GM12878 (cell line): ENCODE measurements at regions not wholly inside any gene's neighbourhood (a gene's known extent, or its start where the extent isn't known, plus 50 kb on each side); places are given as distances from the start of the nearest gene placed in this dataset.

Experiments used
- BHLHE40 ChIP-seq, 2 experiments: fragments of 450-650 bp in 1 of 2; IDR thresholded peaks; 2 replicates each; pipeline ENCODE4 v1.6.1; 2011 to 2017; ENCODE audit warnings: low read depth in 2 of 2, borderline replicate concordance in 1 of 2, improper control_type of control experiment in 1 of 2, low read length in 1 of 2, mild to moderate bottlenecking in 1 of 2
- CTCF ChIP-seq, 3 experiments: IDR thresholded peaks in 2 of 3; conservative IDR thresholded peaks in 1 of 3; 2 replicates each; pipeline ENCODE4 v1.5.1; 2011; ENCODE audit warnings: low read depth in 3 of 3, low read length in 3 of 3, mild to moderate bottlenecking in 3 of 3, control low read depth in 2 of 3, moderate library complexity in 2 of 3, inconsistent platforms in 1 of 3, mixed read lengths in 1 of 3; ENCODE audit not compliant: control insufficient read depth in 2 of 3, insufficient read depth in 1 of 3; ENCODE audit errors: extremely low read depth in 1 of 3
- EZH2 ChIP-seq: IDR thresholded peaks from 2 replicates; pipeline ENCODE4 v1.6.1; 2012; ENCODE audit warnings: low read depth, mild to moderate bottlenecking, control low read depth, inconsistent platforms, low read length, borderline replicate concordance; ENCODE audit not compliant: control insufficient read depth
- MAX ChIP-seq: IDR thresholded peaks from 2 replicates; pipeline ENCODE4 v1.6.1; 2012; ENCODE audit warnings: low read depth, low read length, improper control_type of control experiment
- TCF12 ChIP-seq: IDR thresholded peaks from 2 replicates; pipeline ENCODE4 v1.6.1; 2011; ENCODE audit warnings: low read depth, mild to moderate bottlenecking, low read length
- TCF7 ChIP-seq: IDR thresholded peaks from 2 replicates; pipeline ENCODE4 v1.6.1; 2014; ENCODE audit warnings: antibody characterized with exemption, borderline replicate concordance
- TF ChIP-seq, protein P1 (sequence below): fragments of 450-650 bp; formaldehyde crosslinking; IDR thresholded peaks from 2 replicates; pipeline ENCODE4 v1.5.0; 2022; ENCODE audit warnings: mild to moderate bottlenecking, missing genetic modification characterization

- TF ChIP-seq MAX: no peak
- TF ChIP-seq, protein P1, sequence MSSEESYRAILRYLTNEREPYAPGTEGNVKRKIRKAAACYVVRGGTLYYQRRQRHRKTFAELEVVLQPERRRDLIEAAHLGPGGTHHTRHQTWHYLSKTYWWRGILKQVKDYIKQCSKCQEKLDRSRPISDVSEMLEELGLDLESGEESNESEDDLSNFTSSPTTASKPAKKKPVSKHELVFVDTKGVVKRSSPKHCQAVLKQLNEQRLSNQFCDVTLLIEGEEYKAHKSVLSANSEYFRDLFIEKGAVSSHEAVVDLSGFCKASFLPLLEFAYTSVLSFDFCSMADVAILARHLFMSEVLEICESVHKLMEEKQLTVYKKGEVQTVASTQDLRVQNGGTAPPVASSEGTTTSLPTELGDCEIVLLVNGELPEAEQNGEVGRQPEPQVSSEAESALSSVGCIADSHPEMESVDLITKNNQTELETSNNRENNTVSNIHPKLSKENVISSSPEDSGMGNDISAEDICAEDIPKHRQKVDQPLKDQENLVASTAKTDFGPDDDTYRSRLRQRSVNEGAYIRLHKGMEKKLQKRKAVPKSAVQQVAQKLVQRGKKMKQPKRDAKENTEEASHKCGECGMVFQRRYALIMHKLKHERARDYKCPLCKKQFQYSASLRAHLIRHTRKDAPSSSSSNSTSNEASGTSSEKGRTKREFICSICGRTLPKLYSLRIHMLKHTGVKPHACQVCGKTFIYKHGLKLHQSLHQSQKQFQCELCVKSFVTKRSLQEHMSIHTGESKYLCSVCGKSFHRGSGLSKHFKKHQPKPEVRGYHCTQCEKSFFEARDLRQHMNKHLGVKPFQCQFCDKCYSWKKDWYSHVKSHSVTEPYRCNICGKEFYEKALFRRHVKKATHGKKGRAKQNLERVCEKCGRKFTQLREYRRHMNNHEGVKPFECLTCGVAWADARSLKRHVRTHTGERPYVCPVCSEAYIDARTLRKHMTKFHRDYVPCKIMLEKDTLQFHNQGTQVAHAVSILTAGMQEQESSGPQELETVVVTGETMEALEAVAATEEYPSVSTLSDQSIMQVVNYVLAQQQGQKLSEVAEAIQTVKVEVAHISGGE (CRISPR knock-in tag): no peak
- no peak for TF ChIP-seq EZH2
- no peak for TF ChIP-seq TCF7
- no peak for TF ChIP-seq BHLHE40 (IDR thresholded peaks at IDR 0.05; ENCODE audit: borderline replicate concordance in 1 of 2, low read depth in 2 of 2, low read length in 1 of 2)
- TF ChIP-seq CTCF (IDR thresholded peaks at IDR 0.05 in 2 of 3, conservative IDR thresholded peaks at IDR 0.05 in 1 of 3; ENCODE audit: control insufficient read depth in 2 of 3, extremely low read depth in 1 of 3, insufficient read depth in 1 of 3, low read depth in 3 of 3, low read length in 3 of 3): no peak
- no peak for TF ChIP-seq TCF12
These were observed 59.2 kb downstream of the MED10 start for GRCh38 chr5:6319116-6319515.
